22Rv1 (cell line): ENCODE measurements at regions not wholly inside any gene's neighbourhood (a gene's known extent, or its start where the extent isn't known, plus 50 kb on each side); places are given as distances from the start of the nearest gene placed in this dataset.

Experiments used
- H3K27ac ChIP-seq: fragments of 450-650 bp; 2 replicates; pipeline ENCODE4 v1.5.1; 2017
- ZFX ChIP-seq: fragments of 450-650 bp; IDR thresholded peaks from 2 replicates; pipeline ENCODE4 v1.6.1; 2017; ENCODE audit warnings: antibody characterized with exemption, borderline replicate concordance
- TF ChIP-seq, protein P1 (sequence below): fragments of 450-650 bp; IDR thresholded peaks from 2 replicates; pipeline ENCODE4 v1.5.1; 2017; ENCODE audit warnings: mild to moderate bottlenecking

- TF ChIP-seq, protein P1, sequence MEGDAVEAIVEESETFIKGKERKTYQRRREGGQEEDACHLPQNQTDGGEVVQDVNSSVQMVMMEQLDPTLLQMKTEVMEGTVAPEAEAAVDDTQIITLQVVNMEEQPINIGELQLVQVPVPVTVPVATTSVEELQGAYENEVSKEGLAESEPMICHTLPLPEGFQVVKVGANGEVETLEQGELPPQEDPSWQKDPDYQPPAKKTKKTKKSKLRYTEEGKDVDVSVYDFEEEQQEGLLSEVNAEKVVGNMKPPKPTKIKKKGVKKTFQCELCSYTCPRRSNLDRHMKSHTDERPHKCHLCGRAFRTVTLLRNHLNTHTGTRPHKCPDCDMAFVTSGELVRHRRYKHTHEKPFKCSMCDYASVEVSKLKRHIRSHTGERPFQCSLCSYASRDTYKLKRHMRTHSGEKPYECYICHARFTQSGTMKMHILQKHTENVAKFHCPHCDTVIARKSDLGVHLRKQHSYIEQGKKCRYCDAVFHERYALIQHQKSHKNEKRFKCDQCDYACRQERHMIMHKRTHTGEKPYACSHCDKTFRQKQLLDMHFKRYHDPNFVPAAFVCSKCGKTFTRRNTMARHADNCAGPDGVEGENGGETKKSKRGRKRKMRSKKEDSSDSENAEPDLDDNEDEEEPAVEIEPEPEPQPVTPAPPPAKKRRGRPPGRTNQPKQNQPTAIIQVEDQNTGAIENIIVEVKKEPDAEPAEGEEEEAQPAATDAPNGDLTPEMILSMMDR = no peak
- no peak for TF ChIP-seq ZFX
- H3K27ac ChIP-seq = no peak overlapping the region
Measured at GRCh38 chr13:24039621-24040475, 120.7 kb upstream of the SPATA13 start.

DNA sequence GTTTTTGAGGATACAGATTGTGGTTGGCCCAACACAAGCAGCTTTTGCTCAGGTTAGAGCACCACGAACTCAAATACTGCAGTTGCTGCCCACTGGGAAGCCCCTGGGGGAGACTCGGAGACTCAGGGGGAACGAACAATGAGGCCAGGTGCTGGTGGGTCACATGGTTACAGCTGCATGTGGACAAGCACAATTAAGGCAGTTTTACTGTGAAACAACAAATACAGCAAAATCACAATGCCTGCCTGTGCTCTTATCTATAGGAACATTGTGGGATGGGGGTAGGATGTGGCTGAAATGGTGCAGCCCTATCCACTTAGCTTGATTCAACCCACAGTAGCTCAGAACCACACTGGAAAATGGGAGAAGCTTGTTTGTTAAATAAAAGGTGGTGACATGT lies 119.7 kb upstream of the SPATA13 start:
- TF ChIP-seq, protein P1 = no peak
- TF ChIP-seq ZFX = no peak
- H3K27ac ChIP-seq = no peak overlapping the region

- TF ChIP-seq, protein P1 = no peak
- TF ChIP-seq ZFX = no peak
- no peak overlapping the region for H3K27ac ChIP-seq
Measured at GRCh38 chr13:24041651-24042225, 118.8 kb upstream of the SPATA13 start.

DNA sequence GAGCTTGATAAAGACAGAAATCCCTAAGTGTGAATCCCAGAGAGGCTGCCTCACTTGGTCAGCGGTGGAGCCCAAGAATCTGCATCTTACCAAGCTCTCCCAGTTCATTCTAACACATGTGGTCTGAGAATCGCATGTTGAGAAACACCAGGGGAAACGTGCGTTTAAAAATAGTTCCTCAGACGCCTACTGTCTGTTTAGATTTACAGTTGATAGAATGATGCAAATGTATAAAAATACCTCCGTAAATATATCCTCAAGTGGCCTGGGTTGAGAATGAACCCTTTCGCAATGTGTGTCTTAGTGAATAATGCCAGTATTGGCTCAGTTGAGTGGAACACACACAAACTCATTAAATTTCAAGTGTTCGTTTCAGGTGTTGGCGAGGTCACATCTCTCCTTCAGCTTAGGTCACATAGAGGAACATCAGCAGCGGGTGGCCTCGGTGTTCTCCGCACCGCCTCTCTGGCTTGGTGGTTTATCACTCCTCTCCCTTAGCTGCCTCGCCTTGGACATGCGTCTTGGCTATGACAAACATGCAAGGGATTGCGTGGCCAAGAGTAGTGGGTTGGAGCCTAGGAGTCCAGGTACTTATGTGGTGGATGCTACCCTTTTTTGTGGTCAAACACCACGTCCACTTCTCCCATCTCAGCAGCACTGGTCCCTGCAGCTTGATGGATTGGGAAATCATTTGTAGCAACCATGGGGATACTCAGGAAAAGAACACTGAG lies 117.6 kb upstream of the SPATA13 start:
- TF ChIP-seq, protein P1 = no peak
- no peak for TF ChIP-seq ZFX
- no peak overlapping the region for H3K27ac ChIP-seq

- H3K27ac ChIP-seq = no peak overlapping the region
- no peak for TF ChIP-seq ZFX
- TF ChIP-seq, protein P1 = no peak
Measured at GRCh38 chr13:24043590-24044350, 116.8 kb upstream of the SPATA13 start.

GRCh38 chr13:24045597-24045996 lies 114.9 kb upstream of the SPATA13 start:
- TF ChIP-seq ZFX = no peak
- TF ChIP-seq, protein P1 = no peak
- H3K27ac ChIP-seq = no peak overlapping the region
